CD4-positive, alpha-beta T cell treated with Interleukin-17A for 1 hour (primary cell): ENCODE measurements at regions not wholly inside any gene's neighbourhood (a gene's known extent, or its start where the extent isn't known, plus 50 kb on each side); places are given as distances from the start of the nearest gene placed in this dataset.

Experiments
- DNase-seq: peaks from one replicate; pipeline ENCODE4 v3.0.0-alpha.2; 2020

GRCh38 chr12:130017591-130018449 lies 114.0 kb upstream of the TMEM132D start:
- no peak for DNase-seq

- no peak for DNase-seq
Observed at GRCh38 chr12:130018614-130019013, 114.8 kb upstream of the TMEM132D start.

DNA sequence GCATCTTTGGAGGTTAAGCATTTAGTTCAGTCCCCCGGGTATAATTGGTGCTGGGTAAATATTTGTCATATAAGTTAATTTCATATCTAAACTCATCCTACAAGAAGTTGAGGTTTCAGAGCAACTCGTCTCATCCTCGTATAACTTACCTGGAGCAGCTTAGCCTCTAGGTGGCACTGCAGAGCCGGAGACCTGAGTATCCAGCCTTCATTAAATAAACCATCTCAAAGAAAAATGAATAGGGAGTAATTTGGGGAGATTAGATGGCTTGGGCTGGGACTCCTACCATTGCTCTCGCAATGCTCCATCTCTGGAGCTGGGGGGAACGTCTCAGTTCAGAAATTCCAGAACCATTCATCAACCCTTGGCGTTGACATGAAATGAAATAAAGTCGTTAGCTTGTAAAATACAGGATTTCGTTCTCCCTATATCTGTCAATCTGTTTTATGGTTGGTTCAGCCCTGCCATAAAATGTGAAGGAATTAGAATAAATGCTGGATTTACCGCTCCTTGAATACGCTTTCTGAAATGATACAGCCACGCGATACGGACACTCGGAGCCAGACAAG lies 122.9 kb upstream of the TMEM132D start:
- DNase-seq = peak; percentile 13

DNA sequence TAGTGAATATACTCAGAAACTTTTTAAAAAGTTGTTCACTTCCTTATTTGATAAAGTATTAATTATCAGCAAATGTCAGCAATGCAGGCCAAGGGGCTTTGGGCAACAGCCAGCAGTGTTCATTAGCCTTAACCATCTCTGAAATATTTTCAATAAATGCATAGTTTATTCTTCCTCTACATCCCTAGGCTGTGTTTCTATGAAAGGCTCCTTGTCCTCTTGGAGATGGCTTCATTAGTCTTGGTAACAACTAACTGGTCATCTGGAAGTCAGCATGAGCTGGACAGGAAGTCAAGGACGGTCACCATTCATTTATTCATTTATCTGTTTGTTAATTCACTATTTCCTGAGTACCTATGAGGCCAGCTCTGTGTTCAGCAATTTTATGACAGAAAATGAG lies 124.0 kb upstream of the TMEM132D start:
- no peak for DNase-seq

GRCh38 chr12:130029151-130029550 lies 125.3 kb upstream of the TMEM132D start:
- DNase-seq = no peak

DNA sequence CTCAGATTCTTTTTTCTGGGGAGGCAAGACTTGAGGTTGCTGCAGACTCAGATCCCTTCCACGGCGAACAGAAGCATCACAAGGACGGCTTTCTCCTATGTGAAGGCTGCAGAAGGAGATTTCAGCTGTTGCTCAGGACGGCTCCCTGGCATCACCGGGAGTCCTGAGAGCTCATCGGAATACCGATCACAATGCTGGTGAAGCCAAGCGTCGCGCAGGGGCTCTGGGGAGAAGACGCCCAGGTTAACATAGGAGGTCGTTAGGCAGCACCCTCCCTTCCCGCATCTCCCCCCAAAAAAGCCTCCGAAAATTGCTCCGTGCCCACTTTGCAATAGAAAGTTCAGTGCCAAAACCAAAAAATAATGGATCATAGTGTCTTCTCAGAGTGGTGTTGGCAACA lies 127.2 kb upstream of the TMEM132D start:
- no peak for DNase-seq

DNA sequence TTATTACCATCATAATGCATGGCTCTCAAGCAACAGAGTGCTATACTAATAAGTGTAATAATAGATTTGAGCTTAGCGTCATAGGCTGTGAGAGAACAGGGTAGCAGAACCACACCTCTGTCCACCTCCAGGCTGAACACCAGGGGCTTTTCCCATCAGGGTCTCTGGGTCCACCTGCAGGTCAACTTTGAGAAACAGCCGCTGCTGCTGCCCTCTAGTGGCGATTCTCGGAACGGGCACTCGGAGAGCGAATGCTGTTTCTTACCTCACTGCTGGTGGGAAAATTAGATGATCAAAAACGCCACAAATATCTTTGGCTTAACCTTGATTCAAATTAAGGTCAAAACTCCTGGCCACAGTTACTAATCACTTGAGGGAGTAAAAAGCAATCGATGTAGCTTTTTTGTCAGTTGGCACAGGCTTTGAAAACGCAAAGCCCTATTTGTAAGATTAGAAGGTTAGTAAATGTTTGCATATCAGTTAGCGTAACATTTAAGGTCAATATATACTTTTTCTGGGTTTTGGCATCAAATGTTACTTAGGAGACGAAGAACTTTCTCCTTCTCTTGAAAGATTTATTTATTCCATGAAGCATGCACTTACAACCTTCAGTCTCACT lies 127.9 kb upstream of the TMEM132D start:
- DNase-seq = peak; percentile 35

GRCh38 chr12:130041983-130042812 lies 120.1 kb upstream of the FZD10 start:
- no peak for DNase-seq

DNA sequence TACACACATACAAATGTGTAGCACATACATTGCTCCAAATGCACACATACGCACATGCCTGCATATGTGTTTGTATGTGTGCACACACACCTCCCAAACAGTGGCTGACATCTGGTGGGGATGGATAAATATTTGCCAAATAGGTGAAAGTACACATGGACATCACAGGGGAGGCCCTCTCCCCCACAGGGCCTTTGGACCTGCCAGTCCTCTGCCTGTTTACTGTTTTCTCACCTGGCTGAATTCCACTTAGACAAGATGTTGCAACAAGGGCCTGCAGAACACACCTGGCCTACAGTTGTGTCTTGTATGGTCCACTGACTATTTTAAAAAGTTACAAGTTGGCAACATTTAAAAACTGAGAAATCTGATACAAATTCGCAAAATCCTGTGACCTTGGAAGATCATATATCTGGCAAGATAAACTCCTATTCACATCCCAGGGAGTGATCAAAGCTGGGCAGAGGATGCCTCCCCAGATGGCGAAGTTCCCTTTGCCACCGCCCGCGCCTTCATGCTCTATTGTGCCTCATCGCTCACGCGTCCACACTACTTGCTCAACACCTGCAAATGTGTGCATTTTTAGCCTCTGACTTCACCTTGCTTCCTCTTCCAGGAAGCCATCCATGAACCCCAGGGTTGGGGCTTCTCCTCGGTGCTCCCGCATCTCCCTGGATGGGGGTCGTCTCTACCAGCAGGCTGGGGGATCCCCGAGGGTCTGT lies 118.4 kb upstream of the FZD10 start:
- DNase-seq = no peak

- no peak for DNase-seq
Observed at GRCh38 chr12:130044991-130045621, 117.2 kb upstream of the FZD10 start.

DNA sequence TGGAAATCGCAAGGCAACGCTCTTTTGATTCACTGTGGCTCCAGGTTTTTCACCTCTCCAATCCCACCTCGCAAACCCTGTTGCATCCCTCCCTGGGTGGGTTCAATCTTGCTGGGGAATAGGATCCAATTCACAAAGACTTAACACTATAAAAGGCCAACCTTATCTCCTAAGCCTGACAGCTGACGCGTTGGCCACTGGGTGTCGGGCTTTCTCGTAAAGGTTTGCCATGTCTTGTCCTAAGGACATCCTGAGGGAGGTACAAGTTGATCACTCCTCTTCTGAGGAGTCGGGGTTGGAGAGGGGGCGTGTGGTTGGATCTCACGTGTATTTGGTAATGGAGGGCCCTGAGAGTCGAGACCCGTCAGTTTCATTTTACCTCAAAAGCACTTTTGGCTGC lies 112.6 kb upstream of the FZD10 start:
- no peak for DNase-seq

DNA sequence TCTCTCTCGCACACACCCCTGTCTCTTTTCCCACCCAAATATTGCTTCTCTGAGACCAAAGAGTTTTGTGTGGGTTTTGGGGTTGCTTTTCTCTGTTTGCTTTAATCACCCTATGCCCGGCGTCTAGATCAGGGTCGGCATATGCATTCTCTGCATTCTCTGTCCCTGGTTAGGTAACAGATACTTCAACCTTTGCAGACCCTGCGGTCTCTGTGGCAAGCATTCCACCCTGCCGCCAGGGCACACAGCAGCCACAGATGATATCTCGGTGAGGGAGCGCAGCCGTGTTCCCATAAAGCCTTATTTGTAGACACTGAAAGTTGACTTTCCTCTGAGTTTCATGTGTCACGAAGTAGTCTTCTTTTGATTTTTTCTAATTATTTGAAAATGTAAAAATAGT lies 110.4 kb upstream of the FZD10 start:
- DNase-seq = no peak

DNA sequence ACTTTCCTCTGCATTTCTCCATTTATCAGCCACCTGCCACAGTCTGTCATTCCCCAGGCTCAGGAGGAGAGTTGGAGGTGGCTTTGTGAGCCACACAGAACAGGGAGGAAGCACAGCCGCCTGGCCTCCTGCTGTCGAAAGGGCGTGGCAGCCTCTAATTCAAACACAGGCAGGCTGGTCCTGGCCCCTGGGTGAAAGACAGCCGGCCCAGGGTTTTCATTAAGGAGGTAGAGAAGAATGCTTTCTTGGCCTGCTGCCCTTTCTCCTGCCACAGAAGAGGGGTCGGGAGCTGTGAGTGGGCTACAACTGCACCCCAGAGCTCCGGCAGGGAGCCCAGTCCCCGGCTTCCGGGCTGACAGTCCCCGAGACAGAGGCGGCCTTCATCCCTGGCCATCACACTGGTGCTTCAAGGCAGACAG lies 108.6 kb upstream of the FZD10 start:
- no peak for DNase-seq

- DNase-seq = no peak
Observed at GRCh38 chr12:130054803-130055202, 107.5 kb upstream of the FZD10 start.

DNA sequence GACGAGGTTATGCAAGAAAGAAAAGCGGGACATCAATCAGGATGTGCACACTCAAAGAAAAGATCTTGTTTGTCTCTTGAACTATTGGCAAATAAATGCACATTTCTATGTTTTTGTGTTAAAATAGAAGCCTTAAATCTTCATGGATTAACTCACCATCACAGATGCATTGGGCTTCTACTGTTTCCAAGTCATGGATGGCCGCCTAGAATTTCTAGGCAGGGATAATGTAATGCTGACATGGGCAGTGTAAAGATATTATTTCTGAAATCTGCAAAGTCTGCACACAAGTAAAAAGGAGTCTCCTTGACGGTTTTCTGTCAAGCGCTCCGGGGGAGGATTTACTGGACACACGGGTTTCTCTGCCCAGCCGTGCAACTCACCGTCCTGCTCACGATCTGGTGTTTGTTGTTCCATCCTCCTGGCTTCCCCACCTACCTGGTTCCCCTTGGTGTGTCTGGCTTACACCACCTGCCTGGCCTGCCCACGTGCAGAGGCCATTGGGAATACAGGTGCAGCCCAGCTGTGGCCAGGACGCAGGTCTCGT lies 103.3 kb upstream of the FZD10 start:
- DNase-seq = no peak

GRCh38 chr12:130063866-130064265 lies 98.4 kb upstream of the FZD10 start:
- DNase-seq = no peak

GRCh38 chr12:130064999-130065398 lies 97.3 kb upstream of the FZD10 start:
- DNase-seq = no peak

GRCh38 chr12:130066742-130067141 lies 95.5 kb upstream of the FZD10 start:
- no peak for DNase-seq

GRCh38 chr12:130068741-130069140 lies 93.5 kb upstream of the FZD10 start:
- no peak for DNase-seq

DNA sequence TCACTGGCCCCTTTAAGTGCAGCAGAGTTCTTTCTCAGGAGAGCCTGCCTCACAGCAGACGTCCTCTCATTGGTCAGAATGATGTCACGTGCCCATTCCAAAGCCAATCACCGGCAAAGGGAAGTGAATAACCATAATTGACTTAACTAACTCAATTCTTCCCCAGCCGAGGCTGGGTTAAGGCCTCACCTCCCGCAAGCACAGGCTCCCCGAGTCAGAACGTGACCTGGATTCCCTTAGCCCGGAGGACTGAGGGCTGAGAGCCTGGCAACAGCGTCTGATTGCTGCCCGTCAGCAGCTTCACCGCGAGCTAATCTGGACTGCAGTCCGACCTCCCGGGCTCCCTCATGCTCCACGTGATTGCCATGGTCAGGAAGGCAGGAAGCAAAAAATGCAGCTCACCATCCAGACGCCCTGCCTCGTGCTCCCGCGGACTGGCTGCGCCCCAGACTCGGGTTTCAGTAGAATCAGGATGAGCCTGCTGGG lies 92.1 kb upstream of the FZD10 start:
- no peak for DNase-seq

- no peak for DNase-seq
Observed at GRCh38 chr12:130073721-130074120, 88.5 kb upstream of the FZD10 start.
